H9 (cell line): ENCODE measurements at regions not wholly inside any gene's neighbourhood (a gene's known extent, or its start where the extent isn't known, plus 50 kb on each side); places are given as distances from the start of the nearest gene placed in this dataset.

Experiments used
- DNase-seq: peaks from one replicate; pipeline ENCODE4 v3.0.0-alpha.2; 2017
- H2AFZ ChIP-seq: one replicate; pipeline ENCODE4 v1.6.1; 2013; ENCODE audit warnings: mild to moderate bottlenecking, low read length, control low read depth, moderate library complexity
- H2AK5ac ChIP-seq: 2 replicates; pipeline ENCODE4 v1.6.1; 2013; ENCODE audit warnings: low read length, control low read depth, mixed read lengths; ENCODE audit not compliant: insufficient read length
- H2BK120ac ChIP-seq: one replicate; pipeline ENCODE4 v1.6.1; 2013; ENCODE audit warnings: low read depth, mild to moderate bottlenecking, low read length, control low read depth, inconsistent platforms; ENCODE audit not compliant: poor library complexity, severe bottlenecking
- H2BK12ac ChIP-seq: 2 replicates; pipeline ENCODE4 v1.6.1; 2013; ENCODE audit warnings: low read length, control low read depth, mixed read lengths, low read depth; ENCODE audit not compliant: insufficient read length
- H2BK15ac ChIP-seq: 2 replicates; pipeline ENCODE4 v1.6.1; 2013; ENCODE audit warnings: low read depth, low read length, control low read depth
- H2BK20ac ChIP-seq: one replicate; pipeline ENCODE4 v1.6.1; 2013; ENCODE audit warnings: low read depth, mild to moderate bottlenecking, low read length, control low read depth, inconsistent platforms; ENCODE audit not compliant: poor library complexity, severe bottlenecking
- H2BK5ac ChIP-seq: 2 replicates; pipeline ENCODE4 v1.6.1; 2013; ENCODE audit warnings: low read length, control low read depth, mixed read lengths; ENCODE audit not compliant: insufficient read length
- H3K14ac ChIP-seq: 2 replicates; pipeline ENCODE4 v1.6.1; 2013; ENCODE audit warnings: low read length, control low read depth; ENCODE audit not compliant: insufficient read depth
- H3K18ac ChIP-seq: 2 replicates; pipeline ENCODE4 v1.6.1; 2013; ENCODE audit warnings: low read depth, mild to moderate bottlenecking, mixed read lengths, low read length, control low read depth; ENCODE audit not compliant: insufficient read length
- H3K23ac ChIP-seq: 2 replicates; pipeline ENCODE4 v1.6.1; 2013; ENCODE audit warnings: low read length, control low read depth, mixed read lengths, low read depth; ENCODE audit not compliant: insufficient read length
- H3K23me2 ChIP-seq: 2 replicates; pipeline ENCODE4 v1.6.1; 2013; ENCODE audit warnings: low read depth, mild to moderate bottlenecking, mixed read lengths, low read length, control low read depth; ENCODE audit not compliant: insufficient read length, poor library complexity, severe bottlenecking
- H3K27ac ChIP-seq: 2 replicates; pipeline ENCODE4 v1.5.1; 2013; ENCODE audit warnings: low read length, control low read depth, mixed read lengths, low read depth; ENCODE audit not compliant: insufficient read length
- H3K27me3 ChIP-seq: 2 replicates; pipeline ENCODE4 v1.6.1; 2013; ENCODE audit warnings: low read length, control low read depth, inconsistent platforms; ENCODE audit not compliant: insufficient read depth
- H3K4ac ChIP-seq: 2 replicates; pipeline ENCODE4 v1.6.1; 2013; ENCODE audit warnings: low read depth, mild to moderate bottlenecking, control low read depth, inconsistent platforms, low read length, moderate library complexity
- H3K4me1 ChIP-seq: 2 replicates; pipeline ENCODE4 v1.6.1; 2013; ENCODE audit warnings: low read length, control low read depth, inconsistent platforms; ENCODE audit not compliant: insufficient read depth
- H3K4me2 ChIP-seq: 2 replicates; pipeline ENCODE4 v1.6.1; 2013; ENCODE audit warnings: low read length, control low read depth, mixed read lengths; ENCODE audit not compliant: insufficient read length, insufficient read depth
- H3K56ac ChIP-seq: 2 replicates; pipeline ENCODE4 v1.6.1; 2013; ENCODE audit warnings: low read depth, mild to moderate bottlenecking, mixed read lengths, low read length, control low read depth; ENCODE audit not compliant: insufficient read length
- H3K79me1 ChIP-seq: 2 replicates; pipeline ENCODE4 v1.6.1; 2013; ENCODE audit warnings: low read depth, mild to moderate bottlenecking, moderate library complexity, low read length, control low read depth, inconsistent platforms; ENCODE audit not compliant: insufficient read depth, poor library complexity, severe bottlenecking
- H3K79me2 ChIP-seq: 2 replicates; pipeline ENCODE4 v1.6.1; 2013; ENCODE audit warnings: low read length, control low read depth, inconsistent platforms; ENCODE audit not compliant: insufficient read depth
- H3K9ac ChIP-seq: 2 replicates; pipeline ENCODE4 v1.6.1; 2013; ENCODE audit warnings: low read length, control low read depth, mixed read lengths; ENCODE audit not compliant: insufficient read length; ENCODE audit errors: extremely low read depth
- H3K9me3 ChIP-seq: one replicate; pipeline ENCODE4 v1.6.1; 2013; ENCODE audit warnings: low read depth, low read length, inconsistent platforms; ENCODE audit not compliant: control insufficient read depth
- H3T11ph ChIP-seq: one replicate; pipeline ENCODE4 v1.6.1; 2013; ENCODE audit warnings: mild to moderate bottlenecking, low read length, control low read depth, inconsistent platforms
- H4K20me1 ChIP-seq: one replicate; pipeline ENCODE4 v1.6.1; 2013; ENCODE audit not compliant: control insufficient read depth, insufficient read length, insufficient read depth
- H4K5ac ChIP-seq: 2 replicates; pipeline ENCODE4 v1.6.1; 2013; ENCODE audit warnings: low read depth, mild to moderate bottlenecking, mixed read lengths, low read length, control low read depth; ENCODE audit not compliant: insufficient read length
- H4K8ac ChIP-seq: replicated peaks from 2 replicates; pipeline ENCODE4 v1.6.1; 2013; ENCODE audit warnings: low read length, control low read depth, mixed read lengths, low read depth; ENCODE audit not compliant: insufficient read length
- H4K91ac ChIP-seq: 2 replicates; pipeline ENCODE4 v1.6.1; 2013; ENCODE audit warnings: low read depth, mild to moderate bottlenecking, moderate library complexity, mixed read lengths, low read length, control low read depth; ENCODE audit not compliant: insufficient read length
- H3K27ac Mint-ChIP-seq, 3 experiments: 2 replicates in 2 of 3; 3 replicates in 1 of 3; pipeline ENCODE4 v1.8.0; 2020 to 2021; ENCODE audit warnings: mixed read lengths in 3 of 3, mild to moderate bottlenecking in 1 of 3, moderate library complexity in 1 of 3
- H3K27me3 Mint-ChIP-seq: 2 replicates; pipeline ENCODE4 v1.8.0; 2021; ENCODE audit warnings: low read depth, mild to moderate bottlenecking, moderate library complexity, mixed read lengths
- H3K36me3 Mint-ChIP-seq, 3 experiments: 2 replicates in 2 of 3; 3 replicates in 1 of 3; pipeline ENCODE4 v1.8.0; 2020 to 2021; ENCODE audit warnings: low read depth in 3 of 3, mixed read lengths in 3 of 3; ENCODE audit not compliant: insufficient read depth in 1 of 3
- H3K4me1 Mint-ChIP-seq, 2 experiments: 2 replicates each; pipeline ENCODE4 v1.8.0; 2020; ENCODE audit warnings: mixed read lengths in 2 of 2
- H3K4me3 Mint-ChIP-seq, 2 experiments: 2 replicates in 1 of 2; 3 replicates in 1 of 2; pipeline ENCODE4 v1.8.0; 2020 to 2021; ENCODE audit warnings: mild to moderate bottlenecking in 2 of 2, mixed read lengths in 2 of 2, moderate library complexity in 1 of 2
- H3K9me3 Mint-ChIP-seq, 2 experiments: 2 replicates in 1 of 2; 3 replicates in 1 of 2; pipeline ENCODE4 v1.8.0; 2020; ENCODE audit warnings: mild to moderate bottlenecking in 2 of 2, mixed read lengths in 2 of 2, moderate library complexity in 1 of 2
- CTCF ChIP-seq: fragments of 200-600 bp; sonication (generic); conservative IDR thresholded peaks from 3 replicates; pipeline ENCODE4 v1.8.0; 2021; ENCODE audit warnings: antibody characterized with exemption, mild to moderate bottlenecking
- WGBS: extraction: QIAGEN DNeasy Blood & Tissue Kit; methylation state at CpG from one replicate; pipeline ENCODE4 v1.1.7; 2013; ENCODE audit warnings: missing lambda C conversion rate, low lambda C conversion rate, mixed read lengths; ENCODE audit not compliant: insufficient read length; ENCODE audit errors: extremely low coverage; 5-methylcytosine and 5-hydroxymethylcytosine counted together

GRCh38 chr2:45311559-45311958, 299.5 kb downstream of the SRBD1 start:
- H4K20me1 ChIP-seq = no peaks in the 10 kb centered on the region
- no peak overlapping the region for H4K5ac ChIP-seq
- no peak overlapping the region for H2AFZ ChIP-seq
- H3K18ac ChIP-seq = no peak overlapping the region
- Mint-ChIP-seq H3K9me3 (peaks cover 11 to 13% of the 10 kb centered on the region in 2 experiments; a peak in 4 of 5 replicates), H3K27ac (no peak overlapping the region; a peak in 1 of 7 replicates), H3K27me3 (peaks cover 9% of the 10 kb centered on the region), H3K36me3 (peaks cover 0 to 6% (median 5%) of the 10 kb centered on the region in 3 experiments; a peak in 3 of 7 replicates), H3K4me3 (no peak overlapping the region), H3K4me1 (peaks cover 9% of the 10 kb centered on the region in 2 experiments)
- no peak overlapping the region for H2AK5ac ChIP-seq
- H3K23me2 ChIP-seq = no peaks in the 10 kb centered on the region
- no peak overlapping the region for H2BK120ac ChIP-seq
- H3K9me3 ChIP-seq = no peaks in the 10 kb centered on the region
- H3K4me1 ChIP-seq = no peaks in the 10 kb centered on the region
- H2BK15ac ChIP-seq = no peak overlapping the region
- no peak for TF ChIP-seq CTCF
- H3K14ac ChIP-seq = no peak overlapping the region
- no peak overlapping the region for H2BK20ac ChIP-seq
- H3K4ac ChIP-seq = no peak overlapping the region
- H2BK12ac ChIP-seq = no peak overlapping the region
- DNase-seq = no peak
- WGBS = no CpG with 5 or more reads among the region's 2 CpGs
- H3K23ac ChIP-seq = no peak overlapping the region
- H3K79me1 ChIP-seq = no peaks in the 10 kb centered on the region
- H3K9ac ChIP-seq = no peak overlapping the region
- no peak overlapping the region for H4K8ac ChIP-seq
- H3K27ac ChIP-seq = no peak overlapping the region
- no peak overlapping the region for H3K4me2 ChIP-seq
- no peaks in the 10 kb centered on the region for H3K79me2 ChIP-seq
- H4K91ac ChIP-seq = no peak overlapping the region
- no peak overlapping the region for H3K56ac ChIP-seq
- H2BK5ac ChIP-seq = no peak overlapping the region
- no peak overlapping the region for H3T11ph ChIP-seq
- no peaks in the 10 kb centered on the region for H3K27me3 ChIP-seq
